Tibial nerve (tissue), 4 donors: ENCODE measurements at regions not wholly inside any gene's neighbourhood (a gene's known extent, or its start where the extent isn't known, plus 50 kb on each side); places are given as distances from the start of the nearest gene placed in this dataset.

Experiments used
- CTCF ChIP-seq, 5 experiments: fragments of 200-600 bp in 3 of 5; fragments of 450-650 bp in 2 of 5; sonication (generic) in 3 of 5; IDR thresholded peaks; one replicate each; pipeline ENCODE4 v1.5.1; 2016 to 2019; ENCODE audit warnings: antibody characterized with exemption in 5 of 5, mild to moderate bottlenecking in 3 of 5, moderate library complexity in 2 of 5
- EP300 ChIP-seq, 2 donors: sonication (generic); formaldehyde crosslinking; IDR thresholded peaks; one replicate each; pipeline ENCODE4 v1.6.1; 2017; ENCODE audit warnings: antibody characterized with exemption in 2 of 2, mild to moderate bottlenecking in 1 of 2

DNA sequence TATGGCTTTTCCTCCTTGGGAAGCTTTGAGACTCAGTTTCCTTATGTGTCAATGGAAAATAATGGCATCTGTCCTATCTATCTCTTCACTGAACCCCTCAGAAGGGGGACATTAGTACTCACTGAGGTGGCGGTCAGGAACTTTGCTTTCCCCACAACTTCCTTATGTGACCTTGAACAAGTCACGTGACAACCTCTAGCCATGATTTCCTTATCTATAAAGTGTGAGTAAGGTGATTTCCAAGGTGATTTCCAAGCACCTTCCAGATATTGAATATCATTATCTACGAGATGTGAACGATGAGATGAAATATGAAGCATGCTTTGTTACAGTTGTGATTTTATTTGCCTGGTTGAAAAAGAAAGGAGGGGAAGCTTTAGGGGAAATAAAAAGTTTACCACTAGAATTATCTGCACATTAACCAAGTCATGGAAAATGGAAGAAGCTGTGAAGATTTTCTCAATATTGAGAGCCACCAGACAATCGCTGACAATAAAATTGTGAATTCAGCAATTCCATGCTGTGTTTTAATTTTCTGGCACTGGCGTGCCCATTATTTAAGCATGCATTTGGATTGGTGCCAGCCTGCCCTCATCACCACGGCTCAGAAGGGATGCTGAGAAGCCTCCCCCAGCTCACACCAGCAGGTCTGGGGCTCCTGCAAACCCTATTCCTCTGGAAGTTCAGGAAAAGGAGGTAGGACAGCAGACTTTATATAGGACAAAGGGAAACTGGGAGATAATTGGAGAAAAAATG lies 255.3 kb downstream of the CD83 start:
- TF ChIP-seq CTCF (IDR thresholded peaks at IDR 0.05) (no peak), EP300 (IDR thresholded peaks at IDR 0.05) (no peak)
